Suprapubic skin (tissue), 4 donors: ENCODE measurements at regions not wholly inside any gene's neighbourhood (a gene's known extent, or its start where the extent isn't known, plus 50 kb on each side); places are given as distances from the start of the nearest gene placed in this dataset.

Source experiments
- DNase-seq, 2 donors: peaks; one replicate each; pipeline ENCODE4 v3.0.0-alpha.2; 2019; ENCODE audit warnings: low spot score in 2 of 2
- H3K27ac ChIP-seq: fragments of 200-600 bp; sonication (generic); one replicate; pipeline ENCODE4 v1.5.1; 2019
- H3K27me3 ChIP-seq: fragments of 200-600 bp; sonication (generic); one replicate; pipeline ENCODE4 v1.5.1; 2019
- H3K36me3 ChIP-seq: fragments of 200-600 bp; sonication (generic); one replicate; pipeline ENCODE4 v1.5.1; 2019
- H3K4me1 ChIP-seq: fragments of 200-600 bp; sonication (generic); one replicate; pipeline ENCODE4 v1.5.1; 2019
- H3K4me3 ChIP-seq: fragments of 200-600 bp; sonication (generic); one replicate; pipeline ENCODE4 v1.5.1; 2019; ENCODE audit warnings: mild to moderate bottlenecking
- H3K9me3 ChIP-seq: fragments of 200-600 bp; sonication (generic); one replicate; pipeline ENCODE4 v1.5.1; 2019
- EP300 ChIP-seq: sonication (generic); formaldehyde crosslinking; IDR thresholded peaks from one replicate; pipeline ENCODE4 v1.6.1; 2017; ENCODE audit warnings: antibody characterized with exemption
- POLR2A ChIP-seq, 2 donors: fragments of 450-650 bp; IDR thresholded peaks; one replicate each; pipeline ENCODE4 v1.6.1; 2017; ENCODE audit warnings: antibody characterized with exemption in 2 of 2, mild to moderate bottlenecking in 2 of 2, moderate library complexity in 2 of 2
- POLR2AphosphoS5 ChIP-seq, 3 donors: sonication (generic); formaldehyde crosslinking; IDR thresholded peaks; one replicate each; pipeline ENCODE4 v1.6.1; 2017; ENCODE audit warnings: antibody characterized with exemption in 3 of 3
- WGBS: methylation state at CpG from one replicate; pipeline ENCODE4 v1.1.5; 2018; 5-methylcytosine and 5-hydroxymethylcytosine counted together
- TF ChIP-seq, protein P1 (sequence below), 2 donors: fragments of 200-600 bp in 1 of 2; fragments of 450-650 bp in 1 of 2; sonication (generic) in 1 of 2; IDR thresholded peaks; one replicate each; pipeline ENCODE4 v1.5.1; 2016 to 2019; ENCODE audit warnings: antibody characterized with exemption in 2 of 2, mild to moderate bottlenecking in 1 of 2, moderate library complexity in 1 of 2

- DNase-seq, result no peak
- Histone ChIP-seq H3K27me3 (no peaks in the 10 kb centered on the region), H3K4me3 (no peak overlapping the region), H3K9me3 (peaks cover 4% of the 10 kb centered on the region), H3K36me3 (no peaks in the 10 kb centered on the region), H3K4me1 (no peaks in the 10 kb centered on the region), H3K27ac (no peak overlapping the region)
- no peak for TF ChIP-seq POLR2A (IDR thresholded peaks at IDR 0.05)
- no peak for TF ChIP-seq EP300
- no peak for TF ChIP-seq POLR2AphosphoS5 (IDR thresholded peaks at IDR 0.05)
- 85% methylated on average over 2 of the region's 2 CpGs for WGBS
Measured at GRCh38 chr14:28119849-28120248, 646.7 kb upstream of the FOXG1 start.

- Histone ChIP-seq H3K36me3 (no peaks in the 10 kb centered on the region), H3K4me3 (no peak overlapping the region), H3K9me3 (peaks cover 4% of the 10 kb centered on the region), H3K27ac (no peak overlapping the region), H3K4me1 (no peaks in the 10 kb centered on the region), H3K27me3 (no peaks in the 10 kb centered on the region)
- DNase-seq, result no peak
- TF ChIP-seq POLR2A (IDR thresholded peaks at IDR 0.05), result no peak
- no peak for TF ChIP-seq EP300
- TF ChIP-seq, protein P1, sequence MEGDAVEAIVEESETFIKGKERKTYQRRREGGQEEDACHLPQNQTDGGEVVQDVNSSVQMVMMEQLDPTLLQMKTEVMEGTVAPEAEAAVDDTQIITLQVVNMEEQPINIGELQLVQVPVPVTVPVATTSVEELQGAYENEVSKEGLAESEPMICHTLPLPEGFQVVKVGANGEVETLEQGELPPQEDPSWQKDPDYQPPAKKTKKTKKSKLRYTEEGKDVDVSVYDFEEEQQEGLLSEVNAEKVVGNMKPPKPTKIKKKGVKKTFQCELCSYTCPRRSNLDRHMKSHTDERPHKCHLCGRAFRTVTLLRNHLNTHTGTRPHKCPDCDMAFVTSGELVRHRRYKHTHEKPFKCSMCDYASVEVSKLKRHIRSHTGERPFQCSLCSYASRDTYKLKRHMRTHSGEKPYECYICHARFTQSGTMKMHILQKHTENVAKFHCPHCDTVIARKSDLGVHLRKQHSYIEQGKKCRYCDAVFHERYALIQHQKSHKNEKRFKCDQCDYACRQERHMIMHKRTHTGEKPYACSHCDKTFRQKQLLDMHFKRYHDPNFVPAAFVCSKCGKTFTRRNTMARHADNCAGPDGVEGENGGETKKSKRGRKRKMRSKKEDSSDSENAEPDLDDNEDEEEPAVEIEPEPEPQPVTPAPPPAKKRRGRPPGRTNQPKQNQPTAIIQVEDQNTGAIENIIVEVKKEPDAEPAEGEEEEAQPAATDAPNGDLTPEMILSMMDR (IDR thresholded peaks at IDR 0.05), result no peak
- TF ChIP-seq POLR2AphosphoS5 (IDR thresholded peaks at IDR 0.05), result no peak
Measured at GRCh38 chr14:28120391-28120790, 646.2 kb upstream of the FOXG1 start.

DNA sequence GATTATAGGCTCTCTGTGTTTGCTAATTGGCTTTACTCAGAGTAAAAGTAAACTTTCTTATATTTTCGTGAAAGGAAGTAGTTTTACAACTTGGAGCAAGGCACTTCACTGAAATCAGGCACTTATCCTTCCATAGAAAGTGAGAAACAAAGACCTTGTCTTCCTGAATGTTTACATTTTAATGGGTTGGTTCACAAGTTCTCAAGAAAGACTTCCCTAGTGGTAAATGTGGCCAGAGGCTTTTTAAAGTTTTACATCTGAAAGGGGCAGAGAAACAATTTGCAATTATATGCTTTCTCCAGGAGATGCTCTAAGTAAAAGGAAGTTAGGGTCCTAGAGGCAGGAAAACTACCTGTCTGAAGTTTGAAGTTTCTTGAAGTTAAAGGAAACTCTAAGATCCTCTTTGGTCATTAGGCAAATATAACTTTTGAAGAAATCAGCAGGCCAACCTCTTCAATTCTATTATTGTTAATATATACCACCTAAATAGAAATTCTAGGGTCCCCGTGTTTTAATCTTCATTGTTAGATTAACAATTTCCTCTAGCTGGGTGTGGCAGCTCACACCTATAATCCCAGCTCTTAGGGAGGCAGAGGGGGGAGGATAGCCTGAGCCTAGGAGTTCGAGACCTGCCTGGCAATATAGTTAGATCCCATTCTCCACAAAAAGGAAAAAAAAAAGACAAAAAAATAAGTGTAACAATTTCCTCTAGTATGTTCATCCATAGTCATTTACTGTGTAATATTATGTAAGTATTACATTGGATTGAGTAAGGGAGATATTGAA, 644.9 kb upstream of the FOXG1 start:
- H3K9me3 ChIP-seq, result peaks cover 4% of the 10 kb centered on the region
- no peaks in the 10 kb centered on the region for H3K36me3 ChIP-seq
- no peak overlapping the region for H3K27ac ChIP-seq
- no peaks in the 10 kb centered on the region for H3K27me3 ChIP-seq
- no peak for DNase-seq
- no peak overlapping the region for H3K4me3 ChIP-seq
- 29% methylated on average over 3 of the region's 3 CpGs for WGBS
- TF ChIP-seq POLR2A (IDR thresholded peaks at IDR 0.05) (no peak), EP300 (no peak)
- TF ChIP-seq, protein P1 (IDR thresholded peaks at IDR 0.05), result no peak
- H3K4me1 ChIP-seq, result no peaks in the 10 kb centered on the region

DNA sequence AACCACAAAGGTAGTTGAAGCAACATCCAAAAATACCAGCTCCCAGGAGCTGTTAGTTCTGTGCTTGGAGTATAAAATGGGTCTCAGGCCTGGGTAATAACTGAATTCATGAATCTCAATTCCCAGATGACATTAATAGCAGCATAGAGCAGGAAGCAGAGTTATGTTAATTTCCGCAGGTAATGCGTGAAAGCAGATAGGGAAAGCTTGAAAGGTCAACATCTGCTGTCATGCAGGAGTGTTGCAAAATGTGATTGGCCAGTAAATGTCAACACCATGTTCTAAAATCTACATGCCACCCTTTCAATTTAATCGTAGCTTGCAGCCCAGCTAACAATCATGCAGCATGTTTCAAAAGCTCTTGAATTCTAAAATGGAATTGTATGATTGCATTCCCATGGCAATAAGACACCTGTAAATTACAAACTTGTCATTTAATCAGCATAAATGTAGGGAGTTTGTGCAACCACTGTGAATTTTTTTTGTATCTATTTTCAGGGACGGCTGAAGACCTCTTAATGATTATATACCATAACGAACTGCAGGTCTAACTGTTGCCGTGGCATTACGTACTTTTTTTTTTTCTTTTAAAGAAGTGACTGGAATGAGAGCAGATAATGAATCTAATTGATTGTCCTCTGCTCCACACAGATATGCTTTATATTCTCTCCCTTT, 635.8 kb upstream of the FOXG1 start:
- no peak for DNase-seq
- Histone ChIP-seq H3K4me1 (no peaks in the 10 kb centered on the region), H3K27me3 (no peaks in the 10 kb centered on the region), H3K9me3 (no peaks in the 10 kb centered on the region), H3K4me3 (no peak overlapping the region), H3K36me3 (no peaks in the 10 kb centered on the region), H3K27ac (no peak overlapping the region)
- 79% methylated on average over 7 of the region's 7 CpGs for WGBS
- TF ChIP-seq, protein P1 (IDR thresholded peaks at IDR 0.05), result no peak
- TF ChIP-seq EP300 (no peak), POLR2AphosphoS5 (IDR thresholded peaks at IDR 0.05) (no peak), POLR2A (IDR thresholded peaks at IDR 0.05) (no peak)

GRCh38 chr14:28138341-28138740, 628.2 kb upstream of the FOXG1 start:
- no peaks in the 10 kb centered on the region for H3K9me3 ChIP-seq
- no peak overlapping the region for H3K27ac ChIP-seq

More at GRCh38 chr14:28138341-28138740, 628.2 kb upstream of the FOXG1 start:
- Histone ChIP-seq H3K4me1 (no peaks in the 10 kb centered on the region), H3K4me3 (no peak overlapping the region), H3K27me3 (no peaks in the 10 kb centered on the region), H3K36me3 (no peaks in the 10 kb centered on the region)
- no peak for DNase-seq
- TF ChIP-seq POLR2A (IDR thresholded peaks at IDR 0.05) (no peak), POLR2AphosphoS5 (IDR thresholded peaks at IDR 0.05) (no peak), EP300 (no peak)
- TF ChIP-seq, protein P1 (IDR thresholded peaks at IDR 0.05), result no peak
- WGBS, result 57% methylated on average over 1 of the region's 1 CpG
